NT2/D1 (cell line): ENCODE measurements at regions not wholly inside any gene's neighbourhood (a gene's known extent, or its start where the extent isn't known, plus 50 kb on each side); places are given as distances from the start of the nearest gene placed in this dataset.
"Not testable (repeated sequence)": the region's sequence is repeated elsewhere in the genome, so short reads cannot be mapped to it uniquely, and the experiment has no call there.

Source experiments
- DNase-seq: peaks from one replicate; pipeline ENCODE4 v3.0.0-alpha.2; 2011; ENCODE audit warnings: low read depth, low spot score
- H3K27me3 ChIP-seq: 2 replicates; pipeline ENCODE4 v1.6.0; 2011; ENCODE audit warnings: mild to moderate bottlenecking; ENCODE audit not compliant: insufficient read length, insufficient read depth
- H3K36me3 ChIP-seq: 2 replicates; pipeline ENCODE4 v1.6.1; 2011; ENCODE audit warnings: mild to moderate bottlenecking, low read length, mixed read lengths; ENCODE audit not compliant: insufficient read depth, insufficient read length
- H3K4me1 ChIP-seq: 2 replicates; pipeline ENCODE4 v1.5.1; 2011; ENCODE audit not compliant: insufficient read depth, insufficient read length
- H3K4me3 ChIP-seq: 2 replicates; pipeline ENCODE4 v1.5.1; 2011; ENCODE audit warnings: low read depth; ENCODE audit not compliant: insufficient read length
- H3K9ac ChIP-seq: 2 replicates; pipeline ENCODE4 v1.6.0; 2011; ENCODE audit warnings: low read depth; ENCODE audit not compliant: insufficient read length
- H3K9me3 ChIP-seq: 2 replicates; pipeline ENCODE4 v1.5.1; 2011; ENCODE audit warnings: mild to moderate bottlenecking, low read length; ENCODE audit not compliant: insufficient read depth
- SUZ12 ChIP-seq: IDR thresholded peaks from 2 replicates; pipeline ENCODE4 v1.6.1; 2011; ENCODE audit not compliant: insufficient read length, insufficient read depth; ENCODE audit errors: extremely low read depth
- YY1 ChIP-seq: IDR thresholded peaks from 2 replicates; pipeline ENCODE4 v1.6.1; 2011; ENCODE audit not compliant: insufficient read length, insufficient read depth
- ZNF274 ChIP-seq: IDR thresholded peaks from 2 replicates; pipeline ENCODE4 v1.6.1; 2011; ENCODE audit warnings: mild to moderate bottlenecking, low read depth, low read length

DNA sequence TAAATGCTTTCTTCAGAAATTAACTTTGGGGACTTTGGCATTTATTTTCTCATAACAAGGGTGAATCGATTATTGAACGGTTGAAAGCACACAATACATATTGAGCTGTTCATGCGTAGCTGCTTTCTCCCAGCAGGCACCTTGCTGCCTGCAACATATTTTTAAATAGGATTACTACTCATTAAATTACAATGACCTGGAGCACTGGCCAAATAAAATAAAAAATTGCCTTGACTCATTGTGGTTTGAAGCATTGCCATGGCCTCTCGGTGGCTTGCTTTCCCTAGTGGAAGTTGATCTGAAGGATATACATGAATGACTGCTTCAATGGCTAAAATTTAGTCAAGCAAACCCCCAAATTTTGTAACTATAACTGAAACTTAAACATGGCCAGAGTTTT lies 181.6 kb upstream of the NUDT12 start:
- no peak overlapping the region for H3K9ac ChIP-seq
- no peaks in the 10 kb centered on the region for H3K36me3 ChIP-seq
- H3K27me3 ChIP-seq = no peaks in the 10 kb centered on the region
- DNase-seq = no peak
- TF ChIP-seq YY1 = no peak
- no peak for TF ChIP-seq ZNF274
- no peak for TF ChIP-seq SUZ12
- no peaks in the 10 kb centered on the region for H3K4me1 ChIP-seq
- no peak overlapping the region for H3K4me3 ChIP-seq
- no peaks in the 10 kb centered on the region for H3K9me3 ChIP-seq

GRCh38 chr5:103743421-103743820 lies 180.8 kb upstream of the NUDT12 start:
- no peak for DNase-seq
- no peaks in the 10 kb centered on the region for H3K27me3 ChIP-seq
- no peak overlapping the region for H3K4me3 ChIP-seq
- H3K9me3 ChIP-seq = no peaks in the 10 kb centered on the region
- H3K9ac ChIP-seq = no peak overlapping the region
- no peaks in the 10 kb centered on the region for H3K4me1 ChIP-seq
- TF ChIP-seq ZNF274 = no peak
- no peak for TF ChIP-seq SUZ12
- no peak for TF ChIP-seq YY1
- no peaks in the 10 kb centered on the region for H3K36me3 ChIP-seq

- no peak overlapping the region for H3K4me3 ChIP-seq
- 0 out of 2 replicates have a peak, but pooled peaks cover 4% of the 10 kb centered on the region for H3K9me3 ChIP-seq
- TF ChIP-seq ZNF274 (no peak), SUZ12 (no peak), YY1 (no peak)
- H3K9ac ChIP-seq = no peak overlapping the region
- no peaks in the 10 kb centered on the region for H3K36me3 ChIP-seq
- H3K4me1 ChIP-seq = no peaks in the 10 kb centered on the region
- DNase-seq = no peak
- no peaks in the 10 kb centered on the region for H3K27me3 ChIP-seq
These were observed 179.4 kb upstream of the NUDT12 start for GRCh38 chr5:103741984-103742383.

- not testable (repeated sequence) for H3K9me3 ChIP-seq, H3K4me1 ChIP-seq, H3K9ac ChIP-seq, DNase-seq, H3K4me3 ChIP-seq, H3K36me3 ChIP-seq, H3K27me3 ChIP-seq
These were observed 173.8 kb upstream of the NUDT12 start for GRCh38 chr5:103736343-103736742.

- Histone ChIP-seq H3K27me3 (no peaks in the 10 kb centered on the region), H3K4me3 (no peak overlapping the region), H3K9ac (no peak overlapping the region), H3K4me1 (no peaks in the 10 kb centered on the region), H3K36me3 (no peaks in the 10 kb centered on the region), H3K9me3 (peaks cover 11% of the 10 kb centered on the region; the same call in 1 of the 2 replicates)
- no peak for TF ChIP-seq SUZ12
- no peak for TF ChIP-seq ZNF274
- no peak for TF ChIP-seq YY1
- no peak for DNase-seq
These were observed 161.7 kb upstream of the NUDT12 start for GRCh38 chr5:103724271-103724670.

DNA sequence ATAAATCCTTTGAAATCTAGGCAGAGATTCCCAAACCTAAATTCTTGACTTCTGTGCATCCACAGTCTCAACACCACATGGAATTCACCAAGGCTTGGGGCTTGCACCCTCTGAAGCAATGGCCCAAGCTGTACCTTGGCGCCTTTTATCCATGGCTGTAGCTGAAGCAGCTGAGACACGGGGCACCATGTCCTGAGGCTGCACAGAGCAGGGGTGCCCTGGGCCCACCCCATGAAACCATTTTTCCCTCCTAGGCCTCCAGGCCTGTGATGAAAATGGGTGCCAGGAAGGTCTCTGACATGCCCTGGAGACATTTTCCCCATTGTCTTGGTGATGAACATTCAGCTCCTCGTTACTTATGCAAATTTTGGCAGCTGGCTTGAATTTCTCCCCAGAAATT lies 158.6 kb upstream of the NUDT12 start:
- Histone ChIP-seq H3K4me3 (no peak overlapping the region), H3K27me3 (no peaks in the 10 kb centered on the region), H3K9ac (no peak overlapping the region), H3K4me1 (no peaks in the 10 kb centered on the region), H3K36me3 (no peaks in the 10 kb centered on the region), H3K9me3 (peaks cover 11% of the 10 kb centered on the region; the same call in 1 of the 2 replicates)
- DNase-seq = no peak
- TF ChIP-seq ZNF274 = no peak
- TF ChIP-seq YY1 = no peak
- TF ChIP-seq SUZ12 = no peak

DNA sequence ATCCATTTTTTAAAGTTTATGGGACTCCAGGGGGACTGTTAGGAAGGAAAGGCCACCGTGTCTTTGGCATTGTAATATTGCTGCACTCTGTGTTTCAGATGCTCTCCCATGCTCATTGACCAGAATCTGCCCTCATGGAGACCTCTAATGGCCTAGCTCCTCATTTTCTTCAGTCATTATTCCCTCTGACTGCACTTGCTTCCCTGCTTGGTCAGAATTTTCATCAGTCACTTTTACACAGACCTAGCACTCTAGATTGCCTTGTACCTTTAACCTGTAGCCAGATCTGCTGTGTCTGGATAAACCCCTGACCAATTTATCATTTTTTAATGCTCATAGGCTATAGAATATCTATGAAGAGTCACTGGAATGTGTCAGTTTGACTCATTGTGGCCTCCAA lies 155.5 kb upstream of the NUDT12 start:
- Histone ChIP-seq H3K36me3 (no peaks in the 10 kb centered on the region), H3K9ac (no peak overlapping the region), H3K27me3 (no peaks in the 10 kb centered on the region), H3K4me3 (no peak overlapping the region), H3K4me1 (no peaks in the 10 kb centered on the region), H3K9me3 (peaks cover 11% of the 10 kb centered on the region; the same call in 1 of the 2 replicates)
- DNase-seq = no peak
- TF ChIP-seq YY1 (no peak), SUZ12 (no peak), ZNF274 (no peak)

- H3K36me3 ChIP-seq = no peaks in the 10 kb centered on the region
- H3K4me1 ChIP-seq = no peaks in the 10 kb centered on the region
- H3K4me3 ChIP-seq = no peak overlapping the region
- no peaks in the 10 kb centered on the region for H3K9me3 ChIP-seq
- H3K9ac ChIP-seq = no peak overlapping the region
- TF ChIP-seq ZNF274 (no peak), YY1 (no peak)
- DNase-seq = no peak
- H3K27me3 ChIP-seq = no peaks in the 10 kb centered on the region
These were observed 146.0 kb upstream of the NUDT12 start for GRCh38 chr5:103708601-103709000.
